ENCODE measurements at regions not wholly inside any gene's neighbourhood (a gene's known extent, or its start where the extent isn't known, plus 50 kb on each side); places are given as distances from the start of the nearest gene placed in this dataset.
"Not testable (repeated sequence)": the region's sequence is repeated elsewhere in the genome, so short reads cannot be mapped to it uniquely, and the experiment has no call there.

DNA sequence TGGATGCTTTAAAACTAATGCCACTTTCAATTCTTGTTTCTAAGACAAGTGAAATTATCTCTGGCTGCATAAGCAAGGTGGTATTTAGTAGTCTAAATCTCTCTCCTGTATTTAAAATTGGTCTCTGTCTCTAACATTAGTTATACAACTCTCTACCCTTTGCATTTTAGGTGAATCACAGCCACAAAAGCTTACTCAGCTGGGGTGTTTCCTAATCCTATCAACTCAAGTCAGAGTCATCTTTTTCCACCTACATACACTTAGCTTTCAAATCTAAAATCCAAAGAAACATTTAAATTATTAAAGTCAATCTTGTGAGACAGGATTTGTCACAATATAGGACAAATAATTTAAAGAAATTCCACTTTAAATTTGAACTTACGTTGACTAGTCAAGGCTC, 255.1 kb upstream of the CXADR start:
- Histone ChIP-seq H3K9me3 (ENCODE audit: control insufficient read depth, low read length) (no peaks in the 10 kb centered on the region), H3K27ac (ENCODE audit: low read depth in 1 of 2, low read length in 2 of 2) (no peak overlapping the region), H3K4me3 (ENCODE audit: low read length in 2 of 2) (no peak overlapping the region), H3K4me1 (ENCODE audit: control insufficient read depth in 1 of 2, insufficient read depth in 2 of 2, low read length in 2 of 2) (no peaks in the 10 kb centered on the region), H3K27me3 (ENCODE audit: control insufficient read depth in 1 of 2, insufficient read depth in 2 of 2, low read length in 1 of 2) (no peaks in the 10 kb centered on the region), H3K36me3 (ENCODE audit: control insufficient read depth in 1 of 2, insufficient read depth in 2 of 2, low read length in 1 of 2) (no peaks in the 10 kb centered on the region)
- WGBS, 2 donors, result 93 to 98% methylated on average over 1 of the region's 1 CpG
- DNase-seq (no peak), ATAC-seq (ENCODE audit: low FRiP score) (no peak)
- intact Hi-C loops (cut with DNase I), result loop anchor here in 1 of 2 donors (10.0 kb wide), 1 partner anchor 57 kb away; no protein-coding TSS in a partner anchor

DNA sequence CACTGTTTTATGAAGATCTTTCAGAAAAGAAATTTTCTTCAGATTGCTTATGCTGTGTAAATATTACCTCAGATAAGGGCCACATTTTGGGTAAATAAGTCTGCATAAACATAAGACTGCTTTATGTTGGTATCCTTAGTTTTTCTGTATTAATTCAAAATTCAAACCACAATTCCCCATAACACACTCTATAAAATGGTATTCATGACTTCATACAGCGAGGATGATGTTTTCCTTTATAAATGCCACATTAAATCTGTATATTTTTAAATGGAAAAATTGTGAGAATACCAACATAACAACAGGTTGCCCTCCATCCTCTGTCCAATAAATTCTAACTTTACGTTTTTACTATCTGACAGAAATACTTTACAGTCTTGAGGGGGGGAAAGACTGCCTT, 248.7 kb upstream of the CXADR start:
- DNase-seq (no peak), ATAC-seq (ENCODE audit: low FRiP score) (no peak)
- Histone ChIP-seq H3K27ac (ENCODE audit: low read depth in 1 of 2, low read length in 2 of 2) (no peak overlapping the region), H3K36me3 (ENCODE audit: control insufficient read depth in 1 of 2, insufficient read depth in 2 of 2, low read length in 1 of 2) (no peaks in the 10 kb centered on the region), H3K9me3 (ENCODE audit: control insufficient read depth, low read length) (no peaks in the 10 kb centered on the region), H3K27me3 (ENCODE audit: control insufficient read depth in 1 of 2, insufficient read depth in 2 of 2, low read length in 1 of 2) (no peaks in the 10 kb centered on the region), H3K4me3 (ENCODE audit: low read length in 2 of 2) (no peak overlapping the region), H3K4me1 (ENCODE audit: control insufficient read depth in 1 of 2, insufficient read depth in 2 of 2, low read length in 2 of 2) (no peaks in the 10 kb centered on the region)
- 69 to 77% methylated on average over 2 of the region's 2 CpGs for WGBS, 2 donors
- intact Hi-C loops (cut with DNase I), result loop anchor here in 1 of 2 donors (10.0 kb wide), 1 partner anchor 1179 kb away; no protein-coding TSS in a partner anchor

DNA sequence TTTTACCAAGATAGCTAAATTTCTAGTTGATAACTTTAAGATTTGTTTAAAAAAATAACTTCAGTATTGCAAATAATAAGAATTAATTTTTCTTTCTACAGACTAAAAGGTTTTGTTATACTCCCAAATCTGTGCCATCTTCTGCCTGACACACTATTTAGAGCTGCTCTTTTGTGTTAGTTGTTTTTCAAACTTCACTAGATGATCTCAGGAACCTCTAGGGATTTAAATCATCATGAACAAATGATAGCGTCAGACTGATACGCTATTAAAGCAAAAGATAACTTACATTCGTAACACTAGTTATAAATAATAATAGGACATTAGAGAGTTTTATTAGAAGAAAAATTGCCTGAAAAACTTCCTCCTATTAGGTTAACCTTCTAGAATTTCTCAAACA, 243.1 kb upstream of the CXADR start:
- 39 to 44% methylated on average over 3 of the region's 3 CpGs for WGBS, 2 donors
- Histone ChIP-seq H3K4me1 (ENCODE audit: control insufficient read depth in 1 of 2, insufficient read depth in 2 of 2, low read length in 2 of 2) (no peaks in the 10 kb centered on the region), H3K27me3 (ENCODE audit: control insufficient read depth in 1 of 2, insufficient read depth in 2 of 2, low read length in 1 of 2) (no peaks in the 10 kb centered on the region), H3K36me3 (ENCODE audit: control insufficient read depth in 1 of 2, insufficient read depth in 2 of 2, low read length in 1 of 2) (no peaks in the 10 kb centered on the region), H3K27ac (ENCODE audit: low read depth in 1 of 2, low read length in 2 of 2) (no peak overlapping the region), H3K9me3 (ENCODE audit: control insufficient read depth, low read length) (no peaks in the 10 kb centered on the region), H3K4me3 (ENCODE audit: low read length in 2 of 2) (no peak overlapping the region)
- DNase-seq (no peak), ATAC-seq (ENCODE audit: low FRiP score) (no peak)
- intact Hi-C loops (cut with DNase I), result loop anchor here in 1 of 2 donors (10.0 kb wide), 1 partner anchor 1185 kb away; no protein-coding TSS in a partner anchor

DNA sequence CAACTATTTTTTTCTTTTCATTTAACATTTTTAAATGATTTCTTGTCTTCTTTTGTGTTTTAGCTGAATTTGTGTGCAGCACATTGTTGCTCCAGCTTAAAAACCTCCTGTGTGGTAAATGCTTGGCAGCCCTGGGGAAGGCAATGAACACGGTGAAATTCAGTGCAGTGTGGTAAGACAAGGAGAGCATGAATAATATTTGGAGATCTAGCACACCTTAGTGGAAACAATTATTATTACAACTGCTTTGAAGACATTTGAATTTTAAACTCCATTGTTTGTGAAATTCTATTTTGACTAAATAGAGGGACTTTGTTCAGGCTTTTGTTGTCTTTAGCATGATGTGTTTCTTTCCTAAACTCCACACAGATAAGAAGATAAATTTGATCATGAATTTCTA, 242.6 kb upstream of the CXADR start:
- H3K27ac ChIP-seq (ENCODE audit: low read depth in 1 of 2, low read length in 2 of 2), result no peak overlapping the region
- H3K4me3 ChIP-seq (ENCODE audit: low read length in 2 of 2), result no peak overlapping the region
- H3K9me3 ChIP-seq (ENCODE audit: control insufficient read depth, low read length), result no peaks in the 10 kb centered on the region
- no peaks in the 10 kb centered on the region for H3K36me3 ChIP-seq (ENCODE audit: control insufficient read depth in 1 of 2, insufficient read depth in 2 of 2, low read length in 1 of 2)
- 0 to 3% methylated on average over 1 of the region's 1 CpG for WGBS, 2 donors
- H3K4me1 ChIP-seq (ENCODE audit: control insufficient read depth in 1 of 2, insufficient read depth in 2 of 2, low read length in 2 of 2), result no peaks in the 10 kb centered on the region
- DNase-seq, result no peak
- intact Hi-C loops (cut with DNase I), result no loop called here
- ATAC-seq (ENCODE audit: low FRiP score), result peak; percentile 83
- no peaks in the 10 kb centered on the region for H3K27me3 ChIP-seq (ENCODE audit: control insufficient read depth in 1 of 2, insufficient read depth in 2 of 2, low read length in 1 of 2)

DNA sequence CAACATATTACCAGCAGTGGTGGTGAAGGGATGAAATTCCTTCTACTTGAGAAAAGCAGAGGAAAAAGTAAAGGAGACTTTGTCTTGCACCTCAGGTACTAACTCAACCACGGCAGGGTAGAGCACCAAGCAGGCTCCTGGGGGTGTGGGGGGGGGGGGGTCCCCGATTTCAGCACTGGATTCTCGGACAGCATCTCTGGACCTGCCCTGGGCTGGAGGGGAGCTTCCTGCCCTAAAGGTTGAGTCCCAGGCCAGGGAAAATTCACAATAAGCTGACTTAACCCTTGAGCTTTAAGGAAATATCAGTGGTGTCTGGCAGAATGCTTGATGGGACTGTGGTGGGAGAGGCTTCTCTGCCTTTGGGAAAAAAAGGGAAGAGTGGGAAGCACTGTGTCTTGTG, 233.2 kb upstream of the CXADR start:
- Histone ChIP-seq H3K27ac (ENCODE audit: low read depth in 1 of 2, low read length in 2 of 2) (no peak overlapping the region), H3K27me3 (ENCODE audit: control insufficient read depth in 1 of 2, insufficient read depth in 2 of 2, low read length in 1 of 2) (no peaks in the 10 kb centered on the region), H3K4me1 (ENCODE audit: control insufficient read depth in 1 of 2, insufficient read depth in 2 of 2, low read length in 2 of 2) (no peaks in the 10 kb centered on the region), H3K36me3 (ENCODE audit: control insufficient read depth in 1 of 2, insufficient read depth in 2 of 2, low read length in 1 of 2) (no peaks in the 10 kb centered on the region), H3K4me3 (ENCODE audit: low read length in 2 of 2) (no peak overlapping the region), H3K9me3 (ENCODE audit: control insufficient read depth, low read length) (peaks cover 2% of the 10 kb centered on the region)
- no peak for DNase-seq
- intact Hi-C loops (cut with DNase I), result no loop called here
- WGBS, 2 donors, result 83 to 91% methylated on average over 3 of the region's 3 CpGs
- no peak for ATAC-seq (ENCODE audit: low FRiP score)

DNA sequence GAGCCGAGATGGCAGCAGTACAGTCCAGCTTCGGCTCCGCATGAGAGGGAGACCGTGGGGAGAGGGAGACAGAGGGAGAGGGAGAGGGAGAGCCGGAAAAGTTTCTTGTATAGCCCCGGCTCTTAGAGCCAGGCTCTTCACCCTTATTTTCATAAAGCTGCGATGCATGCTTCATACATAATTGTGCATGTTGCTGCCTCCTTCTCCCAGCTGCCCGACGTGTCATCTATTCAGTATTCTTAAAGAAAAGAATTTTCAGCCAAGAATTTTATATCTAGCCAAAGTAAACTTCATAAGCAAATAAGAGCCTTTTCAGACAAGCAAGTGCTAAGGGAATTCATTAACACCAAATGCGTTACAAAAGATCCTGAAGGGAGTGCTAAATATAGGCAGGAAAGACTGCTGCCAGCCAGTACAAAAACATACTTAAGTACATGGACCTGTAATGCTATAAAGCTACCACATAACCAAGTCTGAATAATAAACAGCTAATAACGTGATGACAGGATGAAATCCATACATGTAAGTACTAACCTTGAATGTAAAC, 219.8 kb upstream of the CXADR start:
- H3K4me1 ChIP-seq (ENCODE audit: control insufficient read depth in 1 of 2, insufficient read depth in 2 of 2, low read length in 2 of 2); intact Hi-C loops (cut with DNase I); H3K27me3 ChIP-seq (ENCODE audit: control insufficient read depth in 1 of 2, insufficient read depth in 2 of 2, low read length in 1 of 2); ATAC-seq (ENCODE audit: low FRiP score); H3K36me3 ChIP-seq (ENCODE audit: control insufficient read depth in 1 of 2, insufficient read depth in 2 of 2, low read length in 1 of 2); H3K4me3 ChIP-seq (ENCODE audit: low read length in 2 of 2); H3K9me3 ChIP-seq (ENCODE audit: control insufficient read depth, low read length); H3K27ac ChIP-seq (ENCODE audit: low read depth in 1 of 2, low read length in 2 of 2); DNase-seq: not testable (repeated sequence)
- 9 to 15% methylated on average over 8 to 11 of the region's 11 CpGs for WGBS, 2 donors

DNA sequence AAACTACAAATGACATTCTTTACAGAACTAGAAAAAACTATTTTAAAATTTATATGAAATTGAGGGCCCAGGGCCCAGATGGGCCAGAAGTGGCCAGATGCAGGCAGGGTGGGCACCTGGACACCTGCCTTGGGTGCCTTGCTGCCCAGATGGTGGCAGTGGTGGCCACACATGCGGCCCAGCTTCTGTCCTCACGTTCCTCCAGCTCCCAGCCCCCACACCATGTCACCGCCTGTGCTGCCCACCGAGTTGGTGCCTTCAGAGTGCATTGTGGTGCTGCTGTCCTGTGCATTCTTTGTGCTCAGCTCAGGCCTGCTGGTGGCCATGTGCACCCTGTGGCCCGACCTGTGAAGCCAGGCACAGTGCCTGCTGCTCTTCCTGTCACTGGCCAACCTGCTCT, 216.8 kb upstream of the CXADR start:
- no peaks in the 10 kb centered on the region for H3K4me1 ChIP-seq (ENCODE audit: control insufficient read depth in 1 of 2, insufficient read depth in 2 of 2, low read length in 2 of 2)
- peaks cover 9% of the 10 kb centered on the region for H3K9me3 ChIP-seq (ENCODE audit: control insufficient read depth, low read length)
- no peaks in the 10 kb centered on the region for H3K27me3 ChIP-seq (ENCODE audit: control insufficient read depth in 1 of 2, insufficient read depth in 2 of 2, low read length in 1 of 2)
- H3K4me3 ChIP-seq (ENCODE audit: low read length in 2 of 2), result no peak overlapping the region
- DNase-seq, result no peak
- no peak for ATAC-seq (ENCODE audit: low FRiP score)
- WGBS, 2 donors, result 83 to 91% methylated on average over 5 of the region's 5 CpGs
- no peaks in the 10 kb centered on the region for H3K36me3 ChIP-seq (ENCODE audit: control insufficient read depth in 1 of 2, insufficient read depth in 2 of 2, low read length in 1 of 2)
- intact Hi-C loops (cut with DNase I), result no loop called here
- H3K27ac ChIP-seq (ENCODE audit: low read depth in 1 of 2, low read length in 2 of 2), result no peak overlapping the region

DNA sequence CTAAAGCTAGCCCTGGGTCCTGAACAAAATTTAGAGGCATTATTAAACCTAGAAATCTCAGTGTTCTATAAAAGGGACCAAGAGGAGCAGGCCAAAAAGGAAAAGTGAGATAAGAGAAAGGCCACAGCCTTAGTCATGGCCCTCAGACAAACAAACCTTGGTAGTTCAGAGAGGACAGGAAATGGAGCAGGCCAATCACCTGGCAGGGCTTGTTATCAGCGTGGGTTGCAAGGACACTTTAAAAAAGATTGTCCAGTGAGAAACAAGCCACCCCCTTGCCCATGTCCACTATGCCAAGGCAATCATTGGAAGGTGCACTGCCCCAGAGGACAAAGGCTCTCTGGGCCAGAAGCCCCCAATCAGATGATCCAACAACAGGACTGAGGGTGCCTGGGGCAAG, 213.3 kb upstream of the CXADR start:
- H3K36me3 ChIP-seq (ENCODE audit: control insufficient read depth in 1 of 2, insufficient read depth in 2 of 2, low read length in 1 of 2); H3K4me1 ChIP-seq (ENCODE audit: control insufficient read depth in 1 of 2, insufficient read depth in 2 of 2, low read length in 2 of 2); ATAC-seq (ENCODE audit: low FRiP score); H3K9me3 ChIP-seq (ENCODE audit: control insufficient read depth, low read length); H3K27ac ChIP-seq (ENCODE audit: low read depth in 1 of 2, low read length in 2 of 2); H3K4me3 ChIP-seq (ENCODE audit: low read length in 2 of 2); DNase-seq; H3K27me3 ChIP-seq (ENCODE audit: control insufficient read depth in 1 of 2, insufficient read depth in 2 of 2, low read length in 1 of 2); intact Hi-C loops (cut with DNase I): not testable (repeated sequence)
- WGBS, 2 donors, result 22% methylated on average over 1 of the region's 1 CpG

DNA sequence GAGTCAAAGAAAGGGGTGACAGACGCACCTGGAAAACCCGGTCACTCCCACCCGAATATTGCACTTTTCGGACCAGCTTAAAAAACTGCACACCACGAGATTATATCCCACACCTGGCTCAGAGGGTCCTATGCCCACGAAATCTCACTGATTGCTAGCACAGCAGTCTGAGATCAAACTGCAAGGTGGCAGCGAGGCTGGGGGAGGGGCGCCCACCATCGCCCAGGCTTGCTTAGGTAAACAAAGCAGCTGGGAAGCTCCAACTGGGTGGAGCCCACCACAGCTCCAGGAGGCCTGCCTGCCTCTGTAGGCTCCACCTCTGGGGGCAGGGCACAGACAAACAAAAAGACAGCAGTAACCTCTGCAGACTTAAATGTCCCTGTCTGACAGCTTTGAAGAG, 185.1 kb upstream of the CXADR start:
- H3K36me3 ChIP-seq (ENCODE audit: control insufficient read depth in 1 of 2, insufficient read depth in 2 of 2, low read length in 1 of 2); H3K9me3 ChIP-seq (ENCODE audit: control insufficient read depth, low read length); ATAC-seq (ENCODE audit: low FRiP score); H3K27ac ChIP-seq (ENCODE audit: low read depth in 1 of 2, low read length in 2 of 2); H3K27me3 ChIP-seq (ENCODE audit: control insufficient read depth in 1 of 2, insufficient read depth in 2 of 2, low read length in 1 of 2); H3K4me3 ChIP-seq (ENCODE audit: low read length in 2 of 2); DNase-seq; H3K4me1 ChIP-seq (ENCODE audit: control insufficient read depth in 1 of 2, insufficient read depth in 2 of 2, low read length in 2 of 2); intact Hi-C loops (cut with DNase I): not testable (repeated sequence)
- WGBS, 2 donors, result 76 to 91% methylated on average over 9 of the region's 9 CpGs

All from aorta (tissue), 5 donors.